ENCODE measurements at regions not wholly inside any gene's neighbourhood (a gene's known extent, or its start where the extent isn't known, plus 50 kb on each side); places are given as distances from the start of the nearest gene placed in this dataset.

DNA sequence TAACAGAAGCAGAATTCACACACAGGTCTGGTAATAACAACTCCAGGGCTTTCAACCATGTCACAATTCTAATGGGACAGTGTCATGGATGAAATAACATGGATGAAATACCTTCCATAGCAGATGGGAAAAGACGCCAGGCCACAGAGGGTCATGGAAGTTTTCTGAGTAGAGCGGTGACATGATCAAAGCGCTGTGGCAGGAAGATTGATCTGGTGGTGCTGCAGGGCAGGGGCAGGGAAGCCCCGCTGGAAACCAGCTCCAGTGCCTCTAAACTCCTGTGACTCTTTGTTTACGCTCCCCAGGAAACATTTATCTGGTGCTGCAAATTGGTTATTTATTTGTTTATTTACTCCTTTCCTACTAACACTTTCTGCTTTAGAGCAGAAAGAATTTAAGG is 108.3 kb upstream of the HMGA2 start:
- Mint-ChIP-seq H3K9me3 (no peaks in the 10 kb centered on the region), H3K4me3 (no peak overlapping the region), H3K36me3 (ENCODE audit: low read depth) (no peaks in the 10 kb centered on the region), H3K4me1 (peaks cover 9% of the 10 kb centered on the region), H3K27me3 (ENCODE audit: low read depth) (peaks cover 4% of the 10 kb centered on the region), H3K27ac (peak overlapping the region in 1 of 3 experiments; percentile 2)
- TF ChIP-seq CTCF (IDR thresholded peaks at IDR 0.05; ENCODE audit: unreplicated experiment in 3 of 3): no peak

GRCh38 chr12:65720136-65721130 is 103.8 kb upstream of the HMGA2 start:
- Mint-ChIP-seq H3K27me3 (ENCODE audit: low read depth) (peaks cover 9% of the 10 kb centered on the region), H3K27ac (peak overlapping the region in 1 of 3 experiments; percentile 69), H3K4me1 (no peaks in the 10 kb centered on the region), H3K36me3 (ENCODE audit: low read depth) (no peaks in the 10 kb centered on the region), H3K4me3 (no peak overlapping the region), H3K9me3 (no peaks in the 10 kb centered on the region)
- no peak for TF ChIP-seq CTCF (IDR thresholded peaks at IDR 0.05; ENCODE audit: unreplicated experiment in 3 of 3)

- H3K4me1 Mint-ChIP-seq: no peaks in the 10 kb centered on the region
- no peak overlapping the region for H3K4me3 Mint-ChIP-seq
- H3K27me3 Mint-ChIP-seq (ENCODE audit: low read depth): peaks cover 11% of the 10 kb centered on the region
- no peaks in the 10 kb centered on the region for H3K36me3 Mint-ChIP-seq (ENCODE audit: low read depth)
- no peaks in the 10 kb centered on the region for H3K9me3 Mint-ChIP-seq
- no peak for TF ChIP-seq CTCF (IDR thresholded peaks at IDR 0.05; ENCODE audit: unreplicated experiment in 3 of 3)
- peak overlapping the region in 1 of 3 experiments; percentile 15 for H3K27ac Mint-ChIP-seq
Observed at GRCh38 chr12:65721541-65722190, 102.6 kb upstream of the HMGA2 start.

DNA sequence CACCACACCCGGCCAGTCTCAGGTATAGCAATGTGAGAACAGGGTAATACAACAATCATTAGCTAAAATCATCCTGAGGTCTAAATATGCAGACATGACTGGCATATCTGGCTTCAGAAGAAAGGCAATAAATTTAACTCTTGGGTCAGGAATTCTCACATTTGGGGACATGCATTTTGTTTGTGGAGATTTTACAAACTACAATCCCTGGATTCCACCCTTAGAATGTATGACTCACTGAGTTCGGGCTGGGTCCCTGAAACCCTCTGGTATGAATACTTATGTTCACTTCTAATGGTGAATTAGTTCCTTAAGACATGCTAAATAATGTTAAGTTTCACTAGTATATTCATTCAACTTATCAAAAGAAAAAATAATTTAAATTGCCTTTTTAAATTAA is 98.9 kb upstream of the HMGA2 start:
- H3K4me1 Mint-ChIP-seq: peaks cover 16% of the 10 kb centered on the region
- no peak overlapping the region for H3K4me3 Mint-ChIP-seq
- peaks cover 36% of the 10 kb centered on the region for H3K27me3 Mint-ChIP-seq (ENCODE audit: low read depth)
- H3K36me3 Mint-ChIP-seq (ENCODE audit: low read depth): no peaks in the 10 kb centered on the region
- peaks cover 2% of the 10 kb centered on the region for H3K9me3 Mint-ChIP-seq
- H3K27ac Mint-ChIP-seq: no peak overlapping the region
- no peak for TF ChIP-seq CTCF (IDR thresholded peaks at IDR 0.05; ENCODE audit: unreplicated experiment in 3 of 3)

GRCh38 chr12:65728455-65728847 is 95.8 kb upstream of the HMGA2 start:
- peaks cover 2% of the 10 kb centered on the region for H3K9me3 Mint-ChIP-seq
- TF ChIP-seq CTCF (IDR thresholded peaks at IDR 0.05; ENCODE audit: unreplicated experiment in 3 of 3): no peak
- peaks cover 43% of the 10 kb centered on the region for H3K27me3 Mint-ChIP-seq (ENCODE audit: low read depth)
- H3K4me3 Mint-ChIP-seq: peak overlapping the region; percentile 77 to 85 (median 84)
- peaks cover 16% of the 10 kb centered on the region for H3K4me1 Mint-ChIP-seq
- H3K27ac Mint-ChIP-seq: peak overlapping the region in 1 of 3 experiments; percentile 10
- no peaks in the 10 kb centered on the region for H3K36me3 Mint-ChIP-seq (ENCODE audit: low read depth)

Data from nephron (organoid).